HG03521 (cell line): ENCODE measurements at regions not wholly inside any gene's neighbourhood (a gene's known extent, or its start where the extent isn't known, plus 50 kb on each side); places are given as distances from the start of the nearest gene placed in this dataset.
"Not testable (repeated sequence)": the region's sequence is repeated elsewhere in the genome, so short reads cannot be mapped to it uniquely, and the experiment has no call there.

Source experiments
- ATAC-seq: cut with Tn5 transposase; IDR thresholded peaks from one replicate; pipeline ENCODE4 v1.9.1; 2021; ENCODE audit warnings: mild to moderate bottlenecking, moderate library complexity; ENCODE audit not compliant: unreplicated experiment

- ATAC-seq = no peak
Measured at GRCh38 chrX:40253771-40254170, 156.0 kb upstream of the BCOR start.

GRCh38 chrX:40249582-40249981 is 151.8 kb upstream of the BCOR start:
- ATAC-seq = no peak

- no peak for ATAC-seq
Measured at GRCh38 chrX:40248822-40249221, 151.1 kb upstream of the BCOR start.

GRCh38 chrX:40247848-40248622 is 150.3 kb upstream of the BCOR start:
- no peak for ATAC-seq

DNA sequence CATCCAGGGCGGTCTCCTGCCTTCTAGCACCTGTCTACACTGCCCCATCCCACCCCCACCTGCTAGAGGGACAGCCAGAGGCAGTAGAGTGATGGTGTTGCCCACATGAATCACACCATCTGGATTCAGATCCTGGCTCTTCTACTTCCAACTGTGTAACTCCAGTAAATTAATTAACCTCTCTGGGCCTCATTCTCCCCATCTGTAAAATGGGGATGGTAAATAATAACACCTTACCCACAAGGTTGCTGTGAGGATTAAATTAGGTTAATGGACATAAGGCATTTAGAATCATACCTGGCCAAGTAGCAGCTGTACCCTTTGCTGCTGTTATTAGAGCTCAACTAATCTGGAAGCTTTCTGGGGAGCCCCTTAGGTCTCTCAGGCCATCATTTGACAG is 149.6 kb upstream of the BCOR start:
- no peak for ATAC-seq

- no peak for ATAC-seq
Measured at GRCh38 chrX:40245488-40246071, 147.8 kb upstream of the BCOR start.

GRCh38 chrX:40244980-40245379 is 147.2 kb upstream of the BCOR start:
- no peak for ATAC-seq

- ATAC-seq = no peak
Measured at GRCh38 chrX:40243755-40244515, 146.2 kb upstream of the BCOR start.

- no peak for ATAC-seq
Measured at GRCh38 chrX:40240844-40241243, 143.1 kb upstream of the BCOR start.

- ATAC-seq = no peak
Measured at GRCh38 chrX:40237731-40238178, 140.0 kb upstream of the BCOR start.

GRCh38 chrX:40230646-40231045 is 132.9 kb upstream of the BCOR start:
- no peak for ATAC-seq

GRCh38 chrX:40227125-40227524 is 129.4 kb upstream of the BCOR start:
- ATAC-seq = no peak

DNA sequence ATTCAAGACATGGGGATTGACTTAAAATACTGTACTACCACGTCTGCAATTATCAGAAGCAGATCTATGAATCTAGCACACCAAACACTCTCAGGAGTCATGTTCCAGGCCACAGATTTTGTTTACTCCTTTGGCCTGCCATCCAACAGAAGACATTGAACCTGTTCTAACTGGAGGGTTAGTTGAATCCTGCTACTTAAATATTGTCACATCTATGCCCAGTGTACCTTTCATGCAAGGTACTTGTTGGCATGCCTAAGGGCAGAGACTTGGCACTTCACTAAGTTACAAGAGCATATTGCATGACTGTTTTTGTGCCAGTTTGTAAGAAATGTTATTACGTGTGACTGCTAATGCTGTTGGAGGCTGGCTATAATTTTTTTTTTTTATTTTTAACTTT is 126.9 kb upstream of the BCOR start:
- ATAC-seq = no peak

DNA sequence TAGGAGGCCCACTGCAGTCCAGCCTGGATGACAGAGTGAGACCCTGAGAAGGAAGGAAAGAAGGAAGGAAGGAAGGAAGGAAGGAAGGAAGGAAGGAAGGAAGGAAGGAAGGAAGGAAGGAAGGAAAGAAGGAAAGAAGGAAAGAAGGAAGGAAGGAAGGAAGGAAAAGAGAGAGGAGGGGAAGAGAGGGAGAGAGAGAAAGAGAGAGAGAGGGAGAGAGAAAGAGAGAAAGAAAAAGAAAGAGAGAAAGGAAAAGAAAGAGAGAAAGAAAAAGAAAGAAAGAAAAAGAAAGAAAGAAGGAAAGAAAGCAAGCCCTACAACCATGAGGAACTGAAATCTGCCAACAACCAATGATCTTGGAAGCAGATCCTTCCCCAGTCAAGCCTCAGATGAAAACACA is 124.9 kb upstream of the BCOR start:
- not testable (repeated sequence) for ATAC-seq

DNA sequence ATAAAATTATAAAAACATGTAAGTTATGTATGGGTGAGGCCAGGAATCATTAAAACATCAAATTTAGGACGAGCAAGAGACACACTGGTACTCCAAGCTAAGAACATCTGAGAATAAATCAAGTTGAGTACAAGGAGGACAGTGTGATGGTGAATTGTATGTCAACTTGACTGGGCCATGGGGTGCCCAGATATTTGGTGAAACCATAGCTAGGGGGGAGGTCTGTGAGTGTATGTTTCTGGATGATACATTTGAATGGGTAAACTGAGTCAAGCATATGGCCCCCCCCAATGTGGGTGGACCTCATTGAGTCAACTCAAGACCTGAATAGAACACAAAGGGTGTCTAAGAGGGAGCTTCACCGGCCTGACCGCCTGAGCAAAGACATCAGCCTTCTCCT is 115.3 kb upstream of the BCOR start:
- ATAC-seq = no peak

GRCh38 chrX:40209951-40210617 is 112.3 kb upstream of the BCOR start:
- no peak for ATAC-seq

DNA sequence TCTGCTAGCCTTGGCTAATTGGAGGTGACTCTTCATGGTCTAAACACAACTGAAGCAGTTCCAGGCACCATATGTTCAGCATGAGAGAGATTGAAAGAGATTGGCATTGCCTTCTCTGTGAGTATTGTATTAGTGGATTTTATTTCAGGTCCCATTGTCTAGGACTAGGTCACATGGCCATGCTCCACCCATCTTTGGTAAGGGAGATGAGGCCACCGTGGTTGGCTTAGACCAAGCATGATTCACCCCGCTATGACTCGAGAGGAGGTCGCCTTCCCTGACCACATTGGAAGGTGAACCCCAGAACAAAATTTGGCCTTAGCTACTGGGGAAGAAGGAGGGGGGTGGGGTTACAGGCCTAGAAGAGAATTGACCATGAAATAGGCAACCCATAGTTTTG is 109.9 kb upstream of the BCOR start:
- ATAC-seq = no peak

- no peak for ATAC-seq
Measured at GRCh38 chrX:40205471-40205870, 107.7 kb upstream of the BCOR start.

DNA sequence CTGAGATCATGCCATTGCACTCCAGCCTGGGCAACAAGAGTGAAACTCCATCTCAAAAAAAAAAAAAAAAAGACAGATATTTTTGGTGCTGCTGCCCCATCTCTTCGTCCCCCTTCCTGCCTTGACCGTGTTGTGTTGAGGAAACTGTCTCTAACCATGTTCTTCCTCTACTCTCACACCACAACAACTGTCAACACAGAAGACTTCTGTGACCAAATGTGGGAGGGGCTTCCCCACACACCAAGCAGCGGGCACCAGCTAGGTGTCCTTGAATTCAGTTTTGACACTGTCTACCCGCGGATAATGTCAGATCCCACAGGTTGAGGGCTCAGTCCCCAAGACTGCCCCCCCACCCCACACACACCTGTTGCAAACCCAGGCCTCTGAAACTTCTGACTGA is 104.7 kb upstream of the BCOR start:
- ATAC-seq = no peak

GRCh38 chrX:40201329-40201885 is 103.6 kb upstream of the BCOR start:
- peak; percentile 92 for ATAC-seq

DNA sequence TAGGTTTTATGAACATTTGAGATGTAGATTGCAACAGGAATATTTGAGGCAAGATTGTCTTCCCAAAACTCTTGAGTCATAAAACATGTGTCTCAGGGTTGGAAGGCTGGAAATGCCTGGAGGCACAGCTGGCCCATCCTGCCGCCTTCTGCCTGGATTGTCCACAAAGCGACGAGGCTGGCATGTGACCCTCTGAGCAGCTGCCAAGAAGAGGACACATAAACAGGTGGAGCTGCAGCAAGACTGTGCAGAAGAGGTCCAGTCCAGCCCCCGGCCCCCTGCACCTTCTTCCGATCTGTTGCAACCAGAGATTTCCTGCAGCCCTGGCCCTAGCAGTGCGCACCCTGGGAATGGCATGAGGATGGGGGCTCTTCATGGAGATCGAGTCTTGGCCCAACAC is 101.9 kb upstream of the BCOR start:
- no peak for ATAC-seq
